Activated T-cell treated with anti-CD3 and anti-CD28 coated beads for 4 hours (primary cell): ENCODE measurements at regions not wholly inside any gene's neighbourhood (a gene's known extent, or its start where the extent isn't known, plus 50 kb on each side); places are given as distances from the start of the nearest gene placed in this dataset.
"Not testable (repeated sequence)": the region's sequence is repeated elsewhere in the genome, so short reads cannot be mapped to it uniquely, and the experiment has no call there.

ENCODE experiments used
- DNase-seq: peaks from one replicate; pipeline ENCODE4 v3.0.0-alpha.2; 2020

DNA sequence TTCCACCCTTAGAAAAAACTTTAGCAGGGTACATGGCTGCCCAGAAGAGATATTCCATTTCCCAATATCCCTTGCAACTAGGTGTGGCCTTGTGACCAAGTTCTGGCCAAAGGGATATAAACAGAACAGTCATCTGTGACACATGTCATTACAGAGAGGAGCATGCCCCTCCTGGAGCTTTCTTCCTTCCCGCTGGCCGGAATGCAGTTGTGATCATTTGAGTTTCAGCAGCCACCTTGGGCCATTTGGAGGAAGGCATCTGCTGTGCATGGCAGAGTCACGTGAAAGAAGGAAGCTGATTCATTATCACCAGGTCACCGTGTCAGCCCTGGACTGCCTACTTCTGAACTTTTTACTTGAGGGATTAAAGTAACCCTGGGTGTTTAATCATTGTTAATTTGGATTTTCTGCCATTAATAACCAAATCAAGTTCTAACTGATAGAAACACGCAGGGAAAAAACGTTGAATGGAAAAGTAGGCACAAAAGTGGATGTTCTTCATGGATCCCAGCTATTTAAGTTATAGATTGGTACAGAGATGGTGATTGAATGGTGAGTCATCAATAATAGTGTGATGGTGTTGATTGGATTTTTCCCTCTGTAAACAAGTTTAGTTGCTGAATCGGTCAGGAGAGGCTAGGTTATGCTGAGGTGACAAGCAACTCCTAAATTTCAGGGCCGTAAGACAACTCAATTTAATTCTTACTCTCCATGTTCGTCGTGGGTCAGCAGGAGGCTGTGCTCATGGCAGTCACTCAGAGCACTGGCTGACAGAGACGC lies 80.7 kb upstream of the CCDC167 start:
- no peak for DNase-seq

DNA sequence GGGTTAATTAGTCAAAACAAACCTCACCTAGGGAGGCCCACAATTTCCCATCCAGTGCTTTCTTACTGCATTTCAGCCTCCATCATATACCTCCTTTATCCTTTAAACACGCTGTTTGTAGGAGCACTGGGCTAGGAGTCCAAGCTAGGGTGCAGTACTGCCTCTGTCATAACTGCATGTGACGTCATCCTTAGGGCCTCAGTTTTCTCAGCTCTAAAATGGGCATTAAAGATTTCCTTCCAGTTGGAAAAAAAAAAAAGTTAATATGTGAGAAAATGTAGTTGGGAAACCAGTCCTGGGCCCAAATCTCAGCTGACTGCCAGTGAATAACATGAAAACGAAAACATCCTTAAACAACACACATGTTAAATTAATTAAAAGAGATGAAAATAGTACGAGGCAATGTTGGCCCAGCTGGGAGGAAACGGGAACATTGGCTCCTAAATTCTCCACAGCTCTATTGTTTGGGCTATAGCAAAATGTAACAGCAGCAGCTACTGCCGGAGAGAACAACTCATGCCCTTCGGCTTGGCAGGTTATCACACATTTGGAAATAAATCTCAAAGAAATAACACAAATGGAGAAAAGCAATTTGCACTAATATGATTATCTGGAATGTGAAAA lies 79.9 kb upstream of the CCDC167 start:
- DNase-seq: no peak

DNA sequence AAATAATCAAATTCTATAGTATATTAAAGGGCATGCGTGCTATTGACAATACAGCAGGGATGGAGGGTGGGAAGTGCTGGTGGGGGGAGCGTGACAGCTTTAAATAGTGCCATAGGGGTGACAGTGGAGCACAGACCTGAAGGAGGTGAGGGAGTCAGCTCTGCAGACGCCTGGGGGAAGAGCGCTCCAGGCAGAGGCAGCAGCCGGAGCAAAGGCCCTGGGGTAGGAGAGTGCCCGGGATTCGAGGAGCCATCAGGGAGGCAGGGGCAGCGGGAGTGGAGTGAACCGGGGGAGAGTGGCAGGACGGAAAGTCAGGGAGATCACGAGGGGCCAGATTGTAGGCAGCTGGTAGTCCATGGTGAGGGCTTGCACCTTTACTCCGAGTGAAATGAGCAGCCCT lies 78.4 kb upstream of the CCDC167 start:
- no peak for DNase-seq

DNA sequence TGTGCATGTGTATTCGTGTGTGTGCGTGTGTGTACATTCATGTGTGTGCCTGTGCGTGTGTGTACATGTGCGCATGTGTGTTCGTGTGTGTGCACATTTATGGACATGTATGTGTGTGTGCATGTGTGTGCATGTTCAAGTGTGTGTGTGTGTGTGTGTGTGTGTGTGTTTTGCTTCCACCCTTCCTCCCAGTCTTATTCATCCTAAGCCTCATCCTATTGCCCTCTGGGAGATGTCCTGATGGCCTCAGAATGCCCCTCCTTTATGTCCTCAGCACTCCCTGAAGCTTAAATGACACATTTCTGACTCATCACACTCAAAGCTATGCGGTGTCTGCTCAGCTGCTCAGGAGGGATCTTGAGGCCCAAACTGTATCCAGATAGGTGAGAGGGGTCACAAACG lies 76.6 kb upstream of the CCDC167 start:
- no peak for DNase-seq

DNA sequence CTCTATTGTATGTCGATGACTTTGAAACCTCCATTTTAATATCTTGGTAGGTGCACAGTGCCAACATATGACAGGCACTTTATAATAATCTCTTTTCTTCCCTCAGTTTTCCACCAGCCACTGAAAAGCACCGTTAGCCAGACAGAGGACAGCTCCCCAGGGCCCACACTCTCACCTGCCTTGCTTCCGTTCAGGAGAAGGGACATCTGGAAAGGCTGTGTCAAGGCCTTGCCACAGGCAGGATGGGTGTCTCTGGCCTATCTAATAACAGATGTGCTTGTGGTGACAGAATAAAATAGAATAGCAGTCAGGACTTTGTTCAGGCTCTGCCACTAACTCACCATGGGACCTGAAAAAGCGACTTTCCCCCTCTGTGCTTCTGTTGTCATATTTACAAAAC lies 75.5 kb upstream of the CCDC167 start:
- DNase-seq: no peak

DNA sequence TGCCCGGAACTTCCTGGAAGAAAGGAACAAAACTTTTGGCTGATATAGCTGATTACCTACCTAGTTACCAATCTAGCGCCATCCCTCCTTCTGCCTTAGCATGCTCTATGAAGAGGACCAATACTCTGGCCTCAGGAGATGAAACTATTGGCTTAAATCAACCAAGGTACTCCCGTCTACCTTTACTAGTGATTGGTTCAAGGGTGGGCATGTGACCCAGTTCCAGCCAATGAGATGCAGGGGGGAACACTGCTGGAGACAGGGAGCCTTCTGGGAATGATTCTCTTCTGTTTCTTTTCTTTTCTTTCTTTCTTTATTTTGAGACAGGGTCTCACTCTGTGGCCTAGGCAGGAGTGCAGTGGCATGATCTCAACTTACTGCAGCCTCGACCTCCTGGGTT lies 72.6 kb upstream of the CCDC167 start:
- no peak for DNase-seq

DNA sequence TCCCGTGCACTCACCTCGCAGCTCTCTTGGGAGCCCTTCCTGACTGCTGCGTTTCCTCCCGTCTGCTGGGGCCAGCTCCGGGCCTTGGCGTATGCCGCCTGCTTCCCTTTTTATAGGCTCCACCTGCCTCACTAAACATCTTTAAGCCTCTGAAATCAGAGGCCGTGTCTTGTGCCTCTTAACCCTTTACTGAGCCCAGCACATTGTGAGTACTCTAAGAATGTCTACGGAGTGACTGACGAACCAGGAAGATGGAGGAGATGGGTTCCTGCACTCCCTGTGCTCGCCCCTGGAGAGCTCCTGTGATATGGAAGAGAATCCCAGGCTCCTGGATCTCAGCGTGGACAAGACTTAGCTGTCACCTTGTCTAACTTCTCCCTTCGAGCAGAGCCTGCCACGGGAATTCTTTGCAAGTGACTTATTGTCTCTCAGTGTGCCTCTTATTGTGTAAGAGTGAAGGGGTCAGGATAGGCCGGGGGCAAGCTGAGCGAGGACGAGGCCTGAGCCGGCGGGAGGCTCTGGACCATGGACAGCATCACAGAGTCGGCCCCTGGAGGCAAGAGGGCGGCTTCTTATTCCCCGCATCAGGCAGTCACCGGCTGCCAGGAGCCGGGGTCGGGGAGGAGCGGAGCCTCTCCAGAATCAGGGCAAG lies 70.9 kb upstream of the CCDC167 start:
- no peak for DNase-seq

DNA sequence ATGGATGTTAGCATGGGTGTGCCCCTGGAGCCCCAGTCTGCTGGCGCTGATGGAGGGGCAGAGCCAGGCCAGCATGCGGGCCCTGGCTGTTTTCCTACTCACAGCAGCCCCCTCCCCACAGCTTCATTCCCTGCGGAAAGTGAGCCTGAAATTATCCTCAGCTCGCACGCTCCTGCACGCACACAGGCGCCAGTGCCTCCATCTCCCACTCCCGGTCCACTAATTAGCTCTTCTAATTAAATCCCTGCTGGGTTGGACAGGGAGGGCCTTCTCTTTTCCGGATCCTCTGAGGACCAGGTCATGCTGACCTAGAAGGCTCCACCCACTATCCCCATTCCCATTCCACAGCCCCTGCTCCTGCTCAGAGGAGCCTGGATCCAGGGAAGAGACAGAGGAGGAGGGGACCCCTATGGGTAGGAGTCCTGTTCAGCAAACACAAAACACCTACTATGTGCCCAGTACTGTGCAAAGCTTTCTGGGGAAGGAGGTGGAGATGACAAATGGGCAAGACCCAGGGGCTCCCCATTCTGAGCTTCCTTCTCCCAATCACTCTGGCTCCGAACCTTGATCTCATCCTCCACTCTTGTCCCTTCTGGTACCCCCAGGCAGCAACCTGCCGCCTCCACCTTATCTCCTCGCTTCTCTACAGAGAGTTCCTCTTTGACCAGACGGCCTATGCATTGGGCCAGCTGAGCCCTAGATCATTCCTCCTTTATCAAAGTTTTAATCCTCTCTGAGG lies 70.2 kb upstream of the CCDC167 start:
- no peak for DNase-seq

DNA sequence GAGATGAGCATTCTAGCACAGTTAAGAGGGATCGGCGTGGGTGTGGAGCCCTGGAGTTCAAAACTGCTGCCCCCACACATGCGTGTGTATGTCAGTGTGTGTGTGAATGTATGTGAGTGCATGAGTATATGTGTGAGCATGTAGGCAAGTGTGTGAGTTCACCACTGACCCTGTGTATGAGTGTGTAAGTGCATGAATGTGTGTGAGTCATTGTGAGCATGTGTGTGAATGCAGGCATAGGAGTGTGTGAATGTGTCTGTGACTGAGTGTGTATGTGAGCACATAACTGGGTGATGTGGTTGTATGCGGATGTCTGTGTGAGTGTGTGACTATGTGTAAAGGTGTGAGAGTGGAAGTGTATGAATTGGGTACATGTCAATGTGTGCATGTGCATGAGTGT lies 69.6 kb upstream of the CCDC167 start:
- no peak for DNase-seq

DNA sequence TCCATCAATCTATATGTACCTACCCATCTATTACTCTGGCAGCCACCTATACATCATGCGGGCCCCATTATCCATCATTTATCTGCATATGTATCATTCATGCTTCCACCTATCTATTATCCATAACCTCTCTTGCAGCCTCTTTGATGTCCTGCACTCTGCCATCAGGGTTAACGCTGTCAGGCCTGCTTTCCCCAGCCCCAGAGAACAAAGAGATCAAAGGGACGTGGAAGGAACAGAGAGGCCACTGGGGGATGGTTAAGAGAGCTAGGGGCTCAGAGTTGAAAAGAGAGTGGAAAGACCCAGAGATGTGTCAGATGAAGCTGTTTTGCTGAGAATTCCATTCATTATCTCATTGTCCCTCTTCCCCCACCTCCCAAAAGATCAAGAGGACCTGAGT lies 67.3 kb upstream of the CCDC167 start:
- DNase-seq: no peak

DNA sequence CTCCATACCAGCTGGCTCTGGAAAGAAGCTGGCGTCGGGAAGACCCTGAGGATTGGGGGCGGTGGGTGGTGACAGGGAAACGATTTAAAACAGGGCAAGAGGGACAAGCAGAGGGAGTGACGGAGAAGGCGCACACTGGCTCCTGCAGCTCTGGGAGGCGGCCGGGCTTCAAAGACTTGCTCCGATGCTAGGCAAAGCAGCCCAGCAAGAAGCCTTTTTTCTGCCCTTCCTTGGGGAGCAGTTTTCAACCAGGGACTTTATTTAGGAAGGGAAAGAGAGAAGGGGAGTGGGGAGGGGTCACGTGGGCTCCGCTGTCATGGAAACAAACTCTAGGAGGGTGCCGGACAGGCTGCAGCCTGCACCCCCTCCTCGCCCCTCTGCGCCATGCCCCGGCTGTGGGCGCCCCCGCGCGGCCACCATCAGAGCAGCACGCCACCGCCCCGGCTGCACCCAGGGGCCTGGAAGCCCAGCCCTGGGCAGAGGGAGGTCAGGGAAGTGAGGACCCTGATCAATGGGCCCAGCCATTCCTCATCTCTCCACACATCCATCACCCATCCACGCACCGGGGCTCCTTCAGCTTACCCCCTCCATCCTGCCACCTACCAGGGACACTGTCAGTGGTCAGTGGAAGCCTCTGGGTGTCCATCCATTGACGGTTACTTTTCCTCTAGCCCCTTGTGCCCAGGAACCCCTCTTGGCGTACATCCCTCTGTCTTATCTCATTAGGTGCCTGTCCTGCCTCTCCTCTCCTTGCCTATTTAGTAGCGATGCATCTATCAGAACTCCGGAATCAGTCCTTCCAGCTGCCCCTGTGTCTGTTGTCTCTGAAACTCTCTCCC lies 66.6 kb upstream of the CCDC167 start:
- DNase-seq: peak; percentile 61

DNA sequence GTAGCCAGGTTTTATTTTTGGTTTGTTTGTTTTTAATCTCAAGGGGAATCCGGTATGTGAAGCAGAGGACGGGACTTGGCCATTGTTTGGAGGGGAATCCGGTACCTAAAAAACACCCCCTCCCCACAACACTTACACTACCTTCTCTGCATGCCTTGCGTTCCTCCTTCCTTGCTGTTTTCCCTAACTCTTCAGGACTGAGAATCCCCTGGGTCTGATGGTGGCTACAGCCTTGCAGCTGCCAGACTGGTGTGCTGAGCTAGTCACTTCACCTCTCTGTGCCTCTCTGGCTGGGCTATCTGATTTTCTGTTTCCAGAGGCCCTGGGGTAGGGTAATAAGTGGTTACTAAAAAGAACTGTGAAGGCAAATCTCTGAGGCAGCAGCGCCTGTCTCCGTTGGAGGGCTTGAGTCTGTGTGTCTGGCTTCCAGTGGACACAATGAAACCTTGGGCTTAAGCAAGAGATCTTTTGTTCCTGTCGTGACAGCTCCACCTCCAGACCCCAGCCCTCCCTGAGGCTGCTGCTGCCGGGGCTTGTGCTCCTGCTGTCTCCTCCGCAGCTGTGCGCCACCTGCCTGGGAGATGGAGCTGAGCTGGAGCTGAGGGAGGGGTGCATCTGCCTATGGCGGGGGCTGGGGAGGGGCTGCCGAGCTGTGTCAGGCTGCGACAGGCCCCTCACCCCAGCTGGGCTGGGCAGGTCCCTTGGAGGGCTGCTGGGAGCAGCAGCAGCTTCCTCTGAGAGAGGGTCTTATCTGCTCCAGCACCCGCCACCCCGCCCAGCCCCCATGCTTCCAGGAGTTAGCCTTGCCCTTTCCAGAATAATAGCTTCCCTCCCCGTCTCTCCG lies 65.8 kb upstream of the CCDC167 start:
- DNase-seq: no peak

DNA sequence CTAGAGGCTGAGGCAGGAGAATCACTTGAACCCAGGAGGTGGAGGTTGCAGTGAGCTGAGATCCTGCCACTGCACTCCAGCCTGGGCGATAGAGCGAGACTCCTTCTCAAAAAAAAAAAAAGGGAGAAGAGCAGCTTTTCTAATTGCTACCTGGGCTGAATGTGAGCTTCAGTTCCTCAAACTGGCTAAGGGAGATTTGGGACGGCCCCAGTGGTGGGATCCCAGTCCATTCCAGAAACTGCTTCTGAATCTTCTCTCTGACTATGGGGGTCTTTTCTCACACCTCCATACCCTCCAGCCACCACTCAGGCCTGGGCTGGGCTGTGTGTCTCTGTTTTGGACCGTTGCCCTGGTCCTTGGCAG lies 63.2 kb upstream of the CCDC167 start:
- not testable (repeated sequence) for DNase-seq

DNA sequence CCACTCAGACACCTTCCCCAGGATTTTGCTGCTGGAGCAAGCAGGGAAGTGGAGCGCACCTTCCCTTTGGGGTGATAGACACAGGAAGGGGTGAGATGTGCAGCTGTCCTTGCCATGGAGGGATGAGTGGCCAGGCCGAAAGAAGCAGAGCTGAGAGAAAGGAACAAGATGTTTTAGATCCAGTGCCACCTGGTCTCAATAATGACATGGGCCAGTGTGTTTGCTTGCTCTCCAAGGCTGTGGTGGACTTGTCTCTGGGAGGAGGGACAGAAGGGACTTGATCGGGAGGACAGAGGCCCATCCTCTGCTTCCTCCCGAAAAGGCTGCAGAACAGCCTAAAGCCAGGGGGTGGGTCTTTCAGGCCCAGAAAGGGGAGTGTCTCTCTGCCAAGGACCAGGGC lies 61.7 kb upstream of the CCDC167 start:
- DNase-seq: no peak

DNA sequence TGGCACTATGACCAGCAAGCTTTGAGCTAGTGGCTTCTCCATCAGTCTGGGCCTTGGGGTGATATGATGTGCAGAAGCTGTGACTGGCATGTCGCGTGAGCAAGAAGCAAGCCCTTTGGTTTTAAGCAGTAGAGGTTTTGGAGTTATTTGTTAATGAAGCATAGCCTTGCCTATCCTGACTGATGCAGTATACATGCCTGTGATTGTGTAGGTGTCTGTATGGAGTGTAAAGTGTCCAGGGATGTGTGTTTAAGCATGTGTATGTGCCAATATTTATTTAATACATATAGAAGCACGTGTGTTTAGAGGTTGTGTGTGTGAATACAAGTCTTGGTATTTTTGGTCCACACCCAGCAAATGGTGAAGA lies 61.0 kb upstream of the CCDC167 start:
- DNase-seq: no peak

DNA sequence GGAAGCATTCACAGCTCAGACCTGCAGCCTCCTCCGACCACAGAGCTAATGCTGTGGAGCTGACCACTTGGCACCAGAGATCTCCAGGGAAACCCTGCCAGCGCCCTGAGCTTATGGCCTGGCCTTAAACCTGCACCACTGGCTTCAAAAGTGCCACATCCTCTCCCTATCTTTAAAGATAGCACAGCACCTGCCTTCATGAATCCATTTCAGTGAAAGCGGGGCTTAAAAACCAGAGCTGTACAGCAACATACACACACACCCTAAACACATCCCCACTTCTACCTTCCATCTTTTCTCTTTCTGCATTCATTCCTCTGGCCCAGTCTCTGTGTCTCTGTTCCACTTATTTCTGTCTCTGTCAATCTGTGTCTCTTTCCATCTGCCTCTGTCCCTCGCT lies 59.8 kb upstream of the CCDC167 start:
- DNase-seq: no peak

DNA sequence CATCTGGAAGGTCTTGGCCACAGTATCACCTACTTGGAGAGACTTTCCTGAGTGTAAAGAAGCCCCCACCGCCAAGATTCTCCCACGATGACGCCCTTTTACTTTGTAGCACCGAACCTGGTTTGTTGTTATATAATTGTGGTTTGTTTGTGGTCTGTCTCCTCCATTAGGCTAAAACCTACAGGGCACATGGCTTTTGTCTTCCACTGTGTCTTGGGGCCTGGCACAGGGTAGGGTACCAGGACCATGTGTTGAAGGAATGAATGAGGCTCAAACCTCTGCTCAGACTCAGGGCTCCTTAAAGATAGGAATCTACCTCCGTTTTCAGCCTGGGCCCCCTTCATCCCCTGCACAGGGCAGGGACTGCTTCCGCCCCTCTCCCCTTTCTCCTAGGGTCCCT lies 59.4 kb upstream of the CCDC167 start:
- DNase-seq: no peak

DNA sequence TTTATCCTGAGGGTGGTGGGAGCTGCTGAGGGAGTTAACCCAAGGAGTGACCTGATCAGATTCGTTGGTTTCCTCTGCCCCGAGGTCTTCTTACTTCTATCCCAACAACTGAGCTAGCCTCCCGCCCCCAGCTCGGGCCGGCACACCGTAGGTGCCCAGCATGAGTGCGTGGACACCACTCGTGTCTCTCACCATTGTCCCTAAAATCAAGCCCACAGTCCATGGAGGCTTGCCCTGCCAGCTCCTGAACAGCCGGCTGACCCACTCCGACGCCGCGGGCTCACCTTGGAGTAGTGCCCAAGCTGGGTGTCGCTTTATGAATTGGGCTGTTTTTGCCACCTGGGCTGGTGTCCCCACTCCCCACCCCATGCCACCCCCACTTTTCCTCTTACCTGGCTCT lies 59.0 kb upstream of the CCDC167 start:
- no peak for DNase-seq

DNA sequence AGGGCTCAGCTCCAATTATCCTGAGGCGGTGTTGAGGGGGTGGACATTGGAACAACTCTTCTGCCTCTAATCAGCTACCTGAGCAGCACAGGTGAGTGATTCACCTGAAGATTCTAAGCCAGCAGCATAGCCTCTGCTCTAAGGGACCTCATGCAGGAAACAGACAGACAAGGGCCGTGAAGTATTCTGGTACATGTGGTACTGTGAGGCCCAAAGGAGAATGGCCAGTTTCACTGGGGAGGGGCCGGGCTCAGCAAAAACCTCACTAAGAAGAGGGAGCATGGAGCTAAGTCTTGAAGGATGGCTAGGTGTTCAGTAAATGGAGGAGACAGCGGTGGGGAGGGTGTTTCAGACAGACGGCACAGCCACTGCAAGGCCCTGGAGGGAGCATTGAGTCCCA lies 58.5 kb upstream of the CCDC167 start:
- no peak for DNase-seq

DNA sequence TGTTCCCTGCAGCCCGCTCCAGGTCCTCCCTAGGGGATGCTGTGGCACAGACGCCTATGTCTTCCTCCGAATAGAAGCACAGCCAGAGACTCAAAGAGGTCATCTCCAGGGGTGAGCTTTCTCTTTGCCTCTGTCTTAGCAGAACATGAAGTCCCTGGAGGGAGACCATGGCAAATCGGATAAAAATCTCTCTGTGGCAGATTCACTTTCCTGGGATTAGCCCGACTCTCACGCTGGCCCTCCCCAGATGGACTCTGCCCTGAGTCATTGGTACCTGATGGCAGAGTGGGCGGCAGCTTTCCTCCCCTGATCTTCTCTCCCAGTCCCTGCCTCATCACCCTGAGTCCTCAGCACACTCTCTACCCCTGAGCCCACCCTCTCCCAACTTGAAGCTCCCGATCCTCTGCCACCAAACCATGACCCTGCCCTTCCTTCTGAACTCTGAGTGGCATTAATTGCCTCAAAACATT lies 58.0 kb upstream of the CCDC167 start:
- DNase-seq: no peak

DNA sequence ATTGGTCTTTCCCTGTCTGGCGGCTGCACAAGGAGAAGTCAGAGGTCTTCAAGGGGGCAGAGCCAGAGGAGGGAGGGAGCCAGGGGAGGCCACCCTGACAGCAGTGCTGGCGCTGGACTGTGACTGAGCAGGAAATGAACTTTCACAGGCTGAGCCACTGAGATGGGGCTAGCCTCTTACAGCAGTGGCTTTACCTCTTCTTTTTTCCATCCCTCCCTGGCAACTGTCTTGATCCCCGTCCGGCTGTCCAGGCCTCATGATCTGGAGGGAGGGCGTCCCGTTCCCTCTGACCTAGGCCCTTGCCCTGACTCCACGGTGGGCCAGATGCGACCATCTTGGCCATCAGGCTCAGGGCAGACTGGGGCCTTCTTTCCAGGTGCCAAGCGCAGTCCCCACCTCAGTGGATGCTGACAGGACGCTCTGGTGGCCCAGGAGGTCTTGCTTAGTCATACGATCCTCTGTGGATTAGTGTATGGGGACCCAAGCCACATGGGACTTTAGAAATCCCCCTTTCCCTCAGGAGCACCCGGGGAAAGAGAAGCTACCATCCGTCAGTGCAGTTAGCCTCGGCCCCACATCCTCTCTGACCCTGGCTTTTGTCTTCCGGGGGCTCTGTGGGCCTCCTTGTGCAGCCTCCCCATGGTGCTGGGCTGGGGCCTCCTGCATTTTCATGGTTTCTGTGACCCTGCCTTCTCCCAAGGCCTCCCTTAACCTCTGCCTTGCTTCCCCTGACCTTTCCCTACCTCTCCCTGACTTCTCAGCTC lies 57.4 kb upstream of the CCDC167 start:
- no peak for DNase-seq
